ENCODE measurements at regions not wholly inside any gene's neighbourhood (a gene's known extent, or its start where the extent isn't known, plus 50 kb on each side); places are given as distances from the start of the nearest gene placed in this dataset.

GRCh38 chr6:170134031-170134470, 156.8 kb downstream of the DLL1 start:
- TF ChIP-seq POLR2AphosphoS5 (IDR thresholded peaks at IDR 0.05; ENCODE audit: low read depth, low read length), result no peak
- no peak for TF ChIP-seq POU2F2 (IDR thresholded peaks at IDR 0.05; ENCODE audit: low read depth, low read length)
- no peak for TF ChIP-seq PAX5 (IDR thresholded peaks at IDR 0.05; ENCODE audit: insufficient read depth, low read length, severe bottlenecking)
- no peak for TF ChIP-seq TAF1 (IDR thresholded peaks at IDR 0.05; ENCODE audit: low read depth, low read length)
- no peak for TF ChIP-seq SPI1 (IDR thresholded peaks at IDR 0.05; ENCODE audit: low read depth, low read length)
- DNase-seq (ENCODE audit: insufficient read length, low spot score) (no peak), FAIRE-seq (no peak)

GRCh38 chr6:170132561-170132991, 158.3 kb downstream of the DLL1 start:
- DNase-seq (ENCODE audit: insufficient read length, low spot score), result no peak
- TF ChIP-seq POLR2AphosphoS5 (IDR thresholded peaks at IDR 0.05; ENCODE audit: low read depth, low read length) (no peak), POU2F2 (IDR thresholded peaks at IDR 0.05; ENCODE audit: low read depth, low read length) (no peak), SPI1 (IDR thresholded peaks at IDR 0.05; ENCODE audit: low read depth, low read length) (no peak), POLR2A (IDR thresholded peaks at IDR 0.05; ENCODE audit: low read depth, low read length) (no peak), TAF1 (IDR thresholded peaks at IDR 0.05; ENCODE audit: low read depth, low read length) (no peak), PAX5 (IDR thresholded peaks at IDR 0.05; ENCODE audit: insufficient read depth, low read length, severe bottlenecking) (no peak)
- FAIRE-seq, result no peak

GRCh38 chr6:170132011-170132521, 158.8 kb downstream of the DLL1 start:
- TF ChIP-seq TAF1 (IDR thresholded peaks at IDR 0.05; ENCODE audit: low read depth, low read length) (no peak), SPI1 (IDR thresholded peaks at IDR 0.05; ENCODE audit: low read depth, low read length) (no peak), POLR2A (IDR thresholded peaks at IDR 0.05; ENCODE audit: low read depth, low read length) (no peak), POLR2AphosphoS5 (IDR thresholded peaks at IDR 0.05; ENCODE audit: low read depth, low read length) (no peak), POU2F2 (IDR thresholded peaks at IDR 0.05; ENCODE audit: low read depth, low read length) (no peak)
- no peak for DNase-seq (ENCODE audit: insufficient read length, low spot score)
- FAIRE-seq, result no peak

- FAIRE-seq, result no peak
- no peak for DNase-seq (ENCODE audit: insufficient read length, low spot score)
- no peak for TF ChIP-seq POLR2AphosphoS5 (IDR thresholded peaks at IDR 0.05; ENCODE audit: low read depth, low read length)
- no peak for TF ChIP-seq POLR2A (IDR thresholded peaks at IDR 0.05; ENCODE audit: low read depth, low read length)
- TF ChIP-seq SPI1 (IDR thresholded peaks at IDR 0.05; ENCODE audit: low read depth, low read length), result no peak
- no peak for TF ChIP-seq PAX5 (IDR thresholded peaks at IDR 0.05; ENCODE audit: insufficient read depth, low read length, severe bottlenecking)
- no peak for TF ChIP-seq POU2F2 (IDR thresholded peaks at IDR 0.05; ENCODE audit: low read depth, low read length)
- TF ChIP-seq TAF1 (IDR thresholded peaks at IDR 0.05; ENCODE audit: low read depth, low read length), result no peak
Observed at GRCh38 chr6:170131351-170131750, 159.5 kb downstream of the DLL1 start.

- DNase-seq (ENCODE audit: insufficient read length, low spot score) (no peak), FAIRE-seq (no peak)
- no peak for TF ChIP-seq POLR2A (IDR thresholded peaks at IDR 0.05; ENCODE audit: low read depth, low read length)
- TF ChIP-seq TAF1 (IDR thresholded peaks at IDR 0.05; ENCODE audit: low read depth, low read length), result no peak
- TF ChIP-seq PAX5 (IDR thresholded peaks at IDR 0.05; ENCODE audit: insufficient read depth, low read length, severe bottlenecking), result no peak
- TF ChIP-seq SPI1 (IDR thresholded peaks at IDR 0.05; ENCODE audit: low read depth, low read length), result no peak
- no peak for TF ChIP-seq POLR2AphosphoS5 (IDR thresholded peaks at IDR 0.05; ENCODE audit: low read depth, low read length)
- no peak for TF ChIP-seq POU2F2 (IDR thresholded peaks at IDR 0.05; ENCODE audit: low read depth, low read length)
Observed at GRCh38 chr6:170130771-170131241, 160.1 kb downstream of the DLL1 start.

- TF ChIP-seq POU2F2 (IDR thresholded peaks at IDR 0.05; ENCODE audit: low read depth, low read length) (no peak), POLR2A (IDR thresholded peaks at IDR 0.05; ENCODE audit: low read depth, low read length) (no peak), TAF1 (IDR thresholded peaks at IDR 0.05; ENCODE audit: low read depth, low read length) (no peak), PAX5 (IDR thresholded peaks at IDR 0.05; ENCODE audit: insufficient read depth, low read length, severe bottlenecking) (no peak), POLR2AphosphoS5 (IDR thresholded peaks at IDR 0.05; ENCODE audit: low read depth, low read length) (no peak), SPI1 (IDR thresholded peaks at IDR 0.05; ENCODE audit: low read depth, low read length) (no peak)
- FAIRE-seq (no peak), DNase-seq (ENCODE audit: insufficient read length, low spot score) (no peak)
Observed at GRCh38 chr6:170130201-170130621, 160.7 kb downstream of the DLL1 start.

- DNase-seq (ENCODE audit: insufficient read length, low spot score) (no peak), FAIRE-seq (no peak)
- TF ChIP-seq POLR2A (IDR thresholded peaks at IDR 0.05; ENCODE audit: low read depth, low read length) (no peak), POU2F2 (IDR thresholded peaks at IDR 0.05; ENCODE audit: low read depth, low read length) (no peak), SPI1 (IDR thresholded peaks at IDR 0.05; ENCODE audit: low read depth, low read length) (no peak), POLR2AphosphoS5 (IDR thresholded peaks at IDR 0.05; ENCODE audit: low read depth, low read length) (no peak)
Observed at GRCh38 chr6:170129691-170130171, 161.1 kb downstream of the DLL1 start.

- no peak for FAIRE-seq
- TF ChIP-seq SPI1 (IDR thresholded peaks at IDR 0.05; ENCODE audit: low read depth, low read length), result no peak
- no peak for TF ChIP-seq PAX5 (IDR thresholded peaks at IDR 0.05; ENCODE audit: insufficient read depth, low read length, severe bottlenecking)
- TF ChIP-seq POLR2A (IDR thresholded peaks at IDR 0.05; ENCODE audit: low read depth, low read length), result no peak
- no peak for TF ChIP-seq TAF1 (IDR thresholded peaks at IDR 0.05; ENCODE audit: low read depth, low read length)
- TF ChIP-seq POU2F2 (IDR thresholded peaks at IDR 0.05; ENCODE audit: low read depth, low read length), result no peak
- no peak for TF ChIP-seq POLR2AphosphoS5 (IDR thresholded peaks at IDR 0.05; ENCODE audit: low read depth, low read length)
Observed at GRCh38 chr6:170128811-170129681, 161.8 kb downstream of the DLL1 start.

GRCh38 chr6:170128346-170128745, 162.5 kb downstream of the DLL1 start:
- FAIRE-seq (no peak), DNase-seq (ENCODE audit: insufficient read length, low spot score) (no peak)
- no peak for TF ChIP-seq POU2F2 (IDR thresholded peaks at IDR 0.05; ENCODE audit: low read depth, low read length)
- TF ChIP-seq POLR2A (IDR thresholded peaks at IDR 0.05; ENCODE audit: low read depth, low read length), result no peak

More at GRCh38 chr6:170128811-170129681, 161.8 kb downstream of the DLL1 start:
- no peak for DNase-seq (ENCODE audit: insufficient read length, low spot score)
